LHCN-M2 (cell line): ENCODE measurements at regions not wholly inside any gene's neighbourhood (a gene's known extent, or its start where the extent isn't known, plus 50 kb on each side); places are given as distances from the start of the nearest gene placed in this dataset.

Source experiments
- DNase-seq: peaks from one replicate; pipeline ENCODE4 v3.0.0-alpha.2; 2012; ENCODE audit warnings: low read depth

GRCh38 chr5:147168578-147169327, 66.1 kb upstream of the STK32A start:
- peak; percentile 92 for DNase-seq

DNA sequence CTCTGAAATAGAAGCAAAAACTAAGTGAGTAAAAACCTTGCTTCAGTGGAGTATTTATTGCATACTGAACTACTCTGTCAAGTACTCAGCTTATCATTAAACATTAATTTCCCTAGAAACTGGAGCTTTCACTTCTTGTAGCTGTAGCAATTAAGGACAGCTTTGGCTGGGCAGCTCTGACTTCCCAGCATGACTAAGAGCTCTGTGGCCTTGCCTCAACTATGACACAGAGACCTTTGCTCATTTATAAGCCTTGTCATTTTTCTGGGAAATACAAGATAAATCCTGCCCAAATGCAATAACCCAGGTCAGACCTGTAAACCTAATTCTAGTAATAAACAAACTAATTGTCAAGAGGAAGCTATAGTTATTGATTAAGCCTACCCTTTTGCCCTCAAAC, 65.4 kb upstream of the STK32A start:
- DNase-seq: peak; percentile 82

GRCh38 chr5:147169901-147170300, 64.9 kb upstream of the STK32A start:
- no peak for DNase-seq

- DNase-seq: peak; percentile 38
These were observed 64.2 kb upstream of the STK32A start for GRCh38 chr5:147170603-147171002.

GRCh38 chr5:147174671-147175265, 60.1 kb upstream of the STK32A start:
- no peak for DNase-seq

- DNase-seq: no peak
These were observed 59.2 kb upstream of the STK32A start for GRCh38 chr5:147175516-147176097.

DNA sequence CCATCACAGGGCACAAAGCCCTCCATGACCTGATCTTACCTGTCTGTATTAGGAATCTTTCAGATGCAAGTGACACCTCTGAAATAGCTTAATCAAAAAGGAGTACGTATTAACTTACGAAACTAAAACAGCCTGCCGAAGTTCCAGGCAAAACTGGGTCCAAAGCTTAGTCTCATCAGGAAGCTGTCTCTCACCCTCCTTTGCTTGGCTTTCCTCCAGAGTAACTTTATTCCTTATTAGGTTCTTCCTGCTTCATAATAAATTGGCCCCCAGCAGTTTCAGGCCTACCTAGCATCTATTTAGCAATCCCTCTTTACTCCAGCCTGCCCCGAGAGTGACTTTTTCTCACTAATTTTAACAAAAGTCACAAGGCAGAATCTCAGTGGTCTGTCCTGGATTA, 58.4 kb upstream of the STK32A start:
- DNase-seq: no peak

DNA sequence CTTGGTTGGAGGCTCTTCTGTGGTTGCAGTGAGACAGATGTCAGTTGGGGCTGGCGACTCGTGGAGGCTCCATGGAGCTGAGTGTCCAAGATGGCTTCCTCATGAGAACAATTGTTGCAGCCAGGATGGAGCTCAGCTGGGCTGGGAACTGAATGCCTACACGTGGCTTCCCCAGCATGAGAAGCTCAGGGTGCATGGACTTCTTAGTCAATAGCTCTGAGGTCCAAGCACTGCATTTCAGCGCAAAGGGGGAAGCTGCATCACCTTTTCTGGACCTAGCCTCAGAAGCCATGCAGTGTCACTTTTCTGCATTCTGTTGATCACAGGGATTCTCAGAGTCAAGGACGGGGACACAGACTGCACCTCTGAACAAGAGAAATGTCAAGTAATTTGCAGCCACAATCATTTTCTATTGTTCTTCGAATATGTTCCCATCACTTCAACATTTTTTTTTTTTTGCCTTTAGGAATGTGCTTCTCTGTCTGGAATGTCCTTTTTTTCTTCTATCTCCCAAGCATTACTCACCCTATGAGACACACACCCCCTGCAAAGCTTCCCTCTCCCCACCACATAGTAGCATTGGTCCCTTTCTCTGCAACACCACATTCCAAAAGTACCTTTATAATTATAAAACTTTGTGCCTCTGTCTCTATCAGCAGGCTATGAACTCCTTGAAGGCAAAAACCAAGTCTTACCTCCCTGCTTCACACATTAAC, 57.5 kb upstream of the STK32A start:
- peak; percentile 73 for DNase-seq

DNA sequence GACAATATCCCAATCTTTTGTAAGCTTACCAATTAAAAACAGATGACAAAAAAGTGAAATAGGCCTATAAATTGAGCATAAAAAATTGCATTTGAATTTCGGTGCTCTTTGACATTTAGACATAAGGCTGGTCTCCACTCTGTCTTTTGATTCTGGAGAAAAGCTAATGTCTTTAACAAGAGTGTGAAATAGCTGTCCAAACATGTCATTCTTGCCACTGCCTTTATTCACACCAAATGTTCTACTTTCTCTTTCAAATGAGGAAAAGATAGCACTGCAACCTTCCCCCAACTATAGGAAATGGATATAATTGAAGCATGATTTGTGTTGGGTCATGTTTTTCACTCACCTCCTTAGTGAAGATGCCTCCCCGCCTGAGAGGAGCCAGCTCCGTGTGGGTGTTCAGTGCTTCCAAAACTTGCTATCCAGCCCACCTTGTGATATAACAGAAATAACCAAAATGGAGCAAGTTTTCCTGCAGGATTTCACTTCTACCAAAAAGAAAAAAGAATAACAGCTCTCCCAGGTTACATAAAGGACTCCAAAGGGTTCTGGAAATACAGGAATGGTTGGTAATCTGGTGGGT, 55.2 kb upstream of the STK32A start:
- no peak for DNase-seq

DNA sequence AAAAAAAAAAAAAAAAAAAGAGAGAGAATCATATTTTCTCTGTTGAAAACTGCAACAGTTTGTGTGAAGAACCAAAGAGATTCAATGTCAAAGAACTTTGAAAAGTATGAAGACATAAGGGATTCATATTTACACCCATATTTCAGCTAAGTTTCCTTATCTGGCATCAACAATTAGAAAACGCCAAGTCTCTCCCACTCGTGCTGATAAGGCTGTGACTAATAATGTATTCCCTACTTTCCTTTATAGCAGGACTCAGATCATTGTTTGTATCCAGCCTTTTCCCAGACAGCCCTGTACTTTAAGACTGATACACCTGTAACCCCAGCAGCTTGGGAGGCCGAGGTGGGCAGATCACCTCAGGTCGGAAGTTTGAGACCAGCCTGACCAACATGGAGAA, 54.1 kb upstream of the STK32A start:
- no peak for DNase-seq
